HepG2 (cell line): ENCODE measurements at regions not wholly inside any gene's neighbourhood (a gene's known extent, or its start where the extent isn't known, plus 50 kb on each side); places are given as distances from the start of the nearest gene placed in this dataset.

Source experiments
- ATAC-seq: fragments of 200-7000 bp; cut with Tn5 transposase; 3 replicates; pipeline ENCODE4 v1.9.1; 2020; ENCODE audit warnings: mild to moderate bottlenecking, moderate library complexity
- BruUV-seq: library from RNA; stranded (reverse); fragments of 400-500 nt; replicated peaks from 2 replicates; lab custom pipeline; 2021; lab: Mats Ljungman, UMichigan
- CTCF ChIA-PET: fragments of 300-600 bp; formaldehyde crosslinking; extraction: SDS; loops from one replicate; lab custom pipeline; 2021; ENCODE audit warnings: low total read pairs, inconsistent platforms, low intra/inter-chr PET ratio; lab: Yijun Ruan, JAX
- POLR2A ChIA-PET: fragments of 350-600 bp; sonication (Branson Sonifier 250); formaldehyde crosslinking; loops from one replicate; lab custom pipeline; 2020; ENCODE audit warnings: antibody characterized with exemption, inconsistent platforms; lab: Yijun Ruan, JAX
- DNase-seq: peaks from one replicate; pipeline ENCODE4 v3.0.0-alpha.2; 2015; ENCODE audit warnings: low spot score
- FAIRE-seq: peaks from 3 replicates; lab custom pipeline; 2011; peaks lifted over from hg19 to GRCh38; lab: Jason Lieb, UNC
- H2AFZ ChIP-seq: one replicate; pipeline ENCODE4 v1.6.1; 2011; ENCODE audit warnings: low read length, inconsistent platforms
- H3K27ac ChIP-seq: fragments of 300-600 bp; 3 replicates; pipeline ENCODE4 v1.8.0; 2011; ENCODE audit warnings: mixed run types, mild to moderate bottlenecking, mixed read lengths, low read length, inconsistent platforms; ENCODE audit not compliant: insufficient read depth; ENCODE audit errors: extremely low read length
- H3K27me3 ChIP-seq, 2 experiments: fragments of 200-600 bp in 1 of 2; 2 replicates in 1 of 2; 3 replicates in 1 of 2; pipeline versions ENCODE4 v1.6.0 to v1.8.0; 2011; ENCODE audit warnings: low read length in 2 of 2, mild to moderate bottlenecking in 2 of 2, moderate library complexity in 2 of 2, inconsistent platforms in 1 of 2; ENCODE audit not compliant: insufficient read depth in 2 of 2, control insufficient read depth in 1 of 2
- H3K36me3 ChIP-seq, 2 experiments: fragments of 200-600 bp in 1 of 2; replicated peaks in 1 of 2; 2 replicates in 1 of 2; 3 replicates in 1 of 2; pipeline versions ENCODE4 v1.5.1 to v1.8.0; 2011; ENCODE audit warnings: low read length in 2 of 2, inconsistent platforms in 1 of 2; ENCODE audit not compliant: insufficient read depth in 2 of 2, control insufficient read depth in 1 of 2
- H3K4me1 ChIP-seq: 2 replicates; pipeline ENCODE4 v1.5.1; 2012; ENCODE audit warnings: low read length, inconsistent platforms; ENCODE audit not compliant: insufficient read depth
- H3K4me2 ChIP-seq: 2 replicates; pipeline ENCODE4 v1.6.0; 2011; ENCODE audit warnings: low read depth, low read length, inconsistent platforms
- H3K4me3 ChIP-seq, 3 experiments: fragments of 200-600 bp in 1 of 3; sonication (generic), shearing (Covaris generic) in 1 of 3; replicated peaks in 1 of 3; 2 replicates each; pipeline ENCODE4 v1.5.1; 2011 to 2016; ENCODE audit warnings: low read length in 3 of 3, inconsistent platforms in 2 of 3, low read depth in 2 of 3, mild to moderate bottlenecking in 2 of 3, control low read depth in 1 of 3, mixed read lengths in 1 of 3; ENCODE audit not compliant: insufficient read depth in 1 of 3
- H3K79me2 ChIP-seq: one replicate; pipeline ENCODE4 v1.6.1; 2011; ENCODE audit warnings: low read length, inconsistent platforms; ENCODE audit not compliant: insufficient read depth
- H3K9ac ChIP-seq: 2 replicates; pipeline ENCODE4 v1.6.0; 2011; ENCODE audit warnings: mild to moderate bottlenecking, low read depth, low read length, inconsistent platforms; ENCODE audit not compliant: insufficient read depth
- H3K9me3 ChIP-seq: 2 replicates; pipeline ENCODE4 v1.5.1; 2012; ENCODE audit warnings: mild to moderate bottlenecking, low read length
- H4K20me1 ChIP-seq: 2 replicates; pipeline ENCODE4 v1.6.0; 2011; ENCODE audit warnings: inconsistent platforms, mild to moderate bottlenecking, low read length, moderate library complexity; ENCODE audit not compliant: insufficient read depth
- ATF7-NPFF ChIP-seq: sonication (generic); formaldehyde crosslinking; IDR thresholded peaks from 2 replicates; pipeline ENCODE4 v1.8.1; 2023; ENCODE audit warnings: mild to moderate bottlenecking, low read depth, missing genetic modification reagents, moderate library complexity
- CERS6 ChIP-seq: sonication (generic); formaldehyde crosslinking; IDR thresholded peaks from 2 replicates; pipeline ENCODE4 v1.5.0; 2020; ENCODE audit warnings: missing genetic modification reagents
- FOXA1 ChIP-seq, 2 experiments: fragments of 450-650 bp in 1 of 2; sonication (generic) in 1 of 2; formaldehyde crosslinking in 1 of 2; IDR thresholded peaks; 2 replicates each; pipeline versions ENCODE4 v1.4.0 to v1.6.1; 2016 to 2020; ENCODE audit warnings: missing genetic modification reagents in 1 of 2
- MED8 ChIP-seq: sonication (generic); formaldehyde crosslinking; IDR thresholded peaks from 2 replicates; pipeline ENCODE4 v1.8.1; 2023; ENCODE audit warnings: mild to moderate bottlenecking, missing genetic modification reagents; ENCODE audit not compliant: insufficient replicate concordance
- NR2C2 ChIP-seq: sonication (generic); formaldehyde crosslinking; IDR thresholded peaks from 2 replicates; pipeline ENCODE4 v1.4.0; 2020; ENCODE audit warnings: missing genetic modification reagents, mild to moderate bottlenecking, moderate library complexity, borderline replicate concordance
- PATZ1 ChIP-seq: sonication (generic); formaldehyde crosslinking; IDR thresholded peaks from 2 replicates; pipeline ENCODE4 v1.4.0; 2020; ENCODE audit warnings: missing genetic modification reagents
- SCMH1 ChIP-seq: sonication (generic); formaldehyde crosslinking; IDR thresholded peaks from 2 replicates; pipeline ENCODE4 v1.9.0; 2021; ENCODE audit warnings: missing genetic modification reagents, mild to moderate bottlenecking, borderline replicate concordance
- SMAD3 ChIP-seq: sonication (generic); formaldehyde crosslinking; IDR thresholded peaks from 2 replicates; pipeline ENCODE4 v1.4.0; 2020; ENCODE audit warnings: missing genetic modification reagents
- SRSF1 ChIP-seq: fragments of 200-400 bp; formaldehyde crosslinking; optimal IDR thresholded peaks from 2 replicates; pipeline ENCODE3; 2017; ENCODE audit warnings: mild to moderate bottlenecking, low read depth, low read length, moderate library complexity
- TOE1 ChIP-seq: sonication (generic); formaldehyde crosslinking; IDR thresholded peaks from 2 replicates; pipeline ENCODE4 v1.4.0; 2020; ENCODE audit warnings: mild to moderate bottlenecking, missing genetic modification reagents
- ZBTB20 ChIP-seq: sonication (generic); formaldehyde crosslinking; IDR thresholded peaks from 2 replicates; pipeline ENCODE4 v1.8.1; 2023; ENCODE audit warnings: missing genetic modification reagents, low read depth, mild to moderate bottlenecking, borderline replicate concordance
- ZFP36L1 ChIP-seq: sonication (generic); formaldehyde crosslinking; IDR thresholded peaks from 2 replicates; pipeline ENCODE4 v1.8.0; 2022; ENCODE audit warnings: mild to moderate bottlenecking, missing genetic modification reagents, moderate library complexity
- ZNF3 ChIP-seq: IDR thresholded peaks from 2 replicates; pipeline ENCODE4 v1.7.0; 2017; ENCODE audit warnings: inconsistent platforms
- ZNF557 ChIP-seq: sonication (generic); formaldehyde crosslinking; IDR thresholded peaks from 2 replicates; pipeline ENCODE4 v1.4.0; 2020; ENCODE audit warnings: missing genetic modification reagents
- ZNF563 ChIP-seq: sonication (generic); formaldehyde crosslinking; IDR thresholded peaks from 2 replicates; pipeline ENCODE4 v1.8.0; 2022; ENCODE audit warnings: mild to moderate bottlenecking, moderate library complexity, missing genetic modification reagents
- WGBS: methylation state at CpG from one replicate; pipeline ENCODE4 v1.1.6; 2017; ENCODE audit warnings: low lambda C conversion rate; 5-methylcytosine and 5-hydroxymethylcytosine counted together
- in situ Hi-C: cut with HindIII; loops from 2 replicates; pipeline ENCODE4 v1.10.0; 2017; ENCODE audit warnings: low pct_unique_long_range_greater_than_20kb; ENCODE audit not compliant: extremely low pct_ligation_motif_present
- intact Hi-C: fragments of 100-400 bp; cut with micrococcal nuclease; formaldehyde crosslinking; loops from one replicate; pipeline ENCODE4 v1.10.0; 2022; ENCODE audit not compliant: unreplicated experiment

GRCh38 chr3:184636741-184637316 is 75.0 kb downstream of the MAGEF1 start:
- TF ChIP-seq ZNF557 (CRISPR knock-in tag) (no peak), PATZ1 (no peak), SMAD3 (CRISPR knock-in tag) (no peak)
- ChIA-PET POLR2A (no interaction called here), CTCF (no interaction called here)
- H4K20me1 ChIP-seq, result no peaks in the 10 kb centered on the region
- BruUV-seq, result no TSS peak
- WGBS, result 13% methylated on average over 3 of the region's 3 CpGs
- peaks cover 5 to 60% of the 10 kb centered on the region in 2 experiments for H3K27me3 ChIP-seq
- DNase-seq, result no peak
- H3K4me2 ChIP-seq, result no peak overlapping the region
- no peaks in the 10 kb centered on the region for H3K36me3 ChIP-seq
- no peaks in the 10 kb centered on the region for H3K79me2 ChIP-seq
- no peak for ATAC-seq
- no peak overlapping the region for H3K9ac ChIP-seq
- no peak overlapping the region for H3K27ac ChIP-seq
- no peaks in the 10 kb centered on the region for H3K9me3 ChIP-seq
- H3K4me3 ChIP-seq, result no peak overlapping the region
- intact Hi-C loops, result no loop called here
- no peak for FAIRE-seq
- H3K4me1 ChIP-seq, result no peaks in the 10 kb centered on the region
- in situ Hi-C loops, result no loop called here
- no peak overlapping the region for H2AFZ ChIP-seq

GRCh38 chr3:184635774-184636173 is 74.2 kb downstream of the EPHB3 start:
- H2AFZ ChIP-seq, result no peak overlapping the region
- 37% methylated on average over 11 of the region's 13 CpGs for WGBS
- no peaks in the 10 kb centered on the region for H3K79me2 ChIP-seq
- H3K36me3 ChIP-seq, result no peaks in the 10 kb centered on the region
- FAIRE-seq, result no peak
- no peaks in the 10 kb centered on the region for H4K20me1 ChIP-seq
- ChIA-PET POLR2A (no interaction called here), CTCF (no interaction called here)
- intact Hi-C loops, result no loop called here
- H3K27me3 ChIP-seq, result peaks cover 5 to 71% of the 10 kb centered on the region in 2 experiments
- H3K4me3 ChIP-seq, result no peak overlapping the region
- DNase-seq, result no peak
- BruUV-seq, result no TSS peak
- no peaks in the 10 kb centered on the region for H3K9me3 ChIP-seq
- H3K4me1 ChIP-seq, result no peaks in the 10 kb centered on the region
- H3K9ac ChIP-seq, result no peak overlapping the region
- H3K4me2 ChIP-seq, result no peak overlapping the region
- no peak overlapping the region for H3K27ac ChIP-seq
- ATAC-seq, result no peak; the same call in 2 of the 3 replicates
- in situ Hi-C loops, result no loop called here
- TF ChIP-seq SRSF1 (no peak), ATF7-NPFF (CRISPR knock-in tag) (no peak), ZBTB20 (CRISPR knock-in tag) (no peak), ZNF563 (CRISPR knock-in tag) (no peak), CERS6 (CRISPR knock-in tag) (no peak), NR2C2 (no peak), MED8 (CRISPR knock-in tag) (no peak), ZNF3 (CRISPR knock-in tag) (no peak), ZFP36L1 (no peak), TOE1 (CRISPR knock-in tag) (no peak), SCMH1 (no peak), FOXA1 (IDR thresholded peaks at IDR 0.05) (no peak), FOXA1 (CRISPR knock-in tag; IDR thresholded peaks at IDR 0.05) (no peak)
